ENCODE measurements at regions not wholly inside any gene's neighbourhood (a gene's known extent, or its start where the extent isn't known, plus 50 kb on each side); places are given as distances from the start of the nearest gene placed in this dataset.

DNA sequence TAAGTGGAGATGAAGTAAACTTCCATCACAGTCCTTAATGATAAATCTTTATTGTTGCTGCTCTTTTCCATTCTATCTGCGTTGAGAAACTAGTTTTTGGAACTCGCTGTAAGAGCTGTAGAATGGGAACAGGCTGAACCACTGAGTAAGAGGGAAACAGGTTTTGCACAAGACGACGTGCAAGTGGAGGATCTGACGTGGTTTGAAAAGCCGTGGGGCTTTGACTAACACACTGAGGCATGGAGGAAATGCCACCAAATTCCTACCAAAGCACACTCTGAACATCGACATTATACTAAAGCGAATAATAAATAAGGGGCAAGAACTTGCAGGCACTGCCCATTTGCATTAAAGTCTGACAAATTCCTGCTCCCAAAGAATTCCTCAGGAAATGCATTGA lies 160.6 kb downstream of the KLF6 start:
- no peak for DNase-seq

- no peak for DNase-seq
These were observed 161.3 kb downstream of the KLF6 start for GRCh38 chr10:3623746-3624145.

GRCh38 chr10:3622845-3623621 lies 162.0 kb downstream of the KLF6 start:
- DNase-seq, result no peak

- no peak for DNase-seq
These were observed 162.6 kb downstream of the KLF6 start for GRCh38 chr10:3622427-3622826.

DNA sequence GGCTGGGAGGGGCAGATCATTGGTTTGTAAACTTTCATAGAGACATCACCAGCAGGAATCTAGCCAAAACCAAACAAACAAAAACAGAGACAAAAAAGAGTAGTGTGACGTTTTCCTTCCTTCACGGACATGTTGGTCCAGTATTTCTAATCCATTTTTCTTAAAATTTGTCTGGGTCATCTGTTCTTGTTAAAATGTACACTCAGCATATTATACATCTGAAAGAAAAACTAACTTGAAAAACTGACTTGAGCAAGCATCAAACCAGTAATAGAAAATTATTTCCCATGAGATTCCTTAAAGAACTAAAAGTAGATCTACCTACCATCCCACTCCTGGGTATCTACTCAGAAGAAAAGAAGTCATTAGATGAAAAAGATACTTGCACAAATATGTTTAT lies 164.2 kb downstream of the KLF6 start:
- DNase-seq, result no peak

GRCh38 chr10:3619241-3619640 lies 165.8 kb downstream of the KLF6 start:
- peak; percentile 30 to 87 (median 51) for DNase-seq

DNA sequence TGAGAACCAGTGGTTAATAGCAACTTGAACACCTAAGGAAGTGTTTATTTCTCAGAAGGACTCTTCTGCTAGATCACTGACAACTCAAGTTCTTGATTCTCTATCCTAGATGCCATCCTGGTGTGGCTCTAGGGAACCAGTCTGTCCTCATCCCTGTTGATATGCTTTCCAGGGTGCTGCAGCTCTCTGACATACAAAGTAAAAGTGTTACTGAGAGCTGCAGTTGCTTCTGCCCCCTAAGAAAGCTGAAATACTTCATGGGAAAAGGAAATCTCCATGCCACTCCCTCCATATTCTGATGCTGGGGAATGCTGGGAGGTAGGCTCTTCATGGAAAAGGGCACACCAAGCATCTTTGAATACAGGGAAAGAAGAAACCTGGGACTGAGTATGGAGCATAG lies 168.1 kb downstream of the KLF6 start:
- DNase-seq, result no peak

- no peak for DNase-seq
These were observed 171.7 kb downstream of the KLF6 start for GRCh38 chr10:3613318-3613717.

- DNase-seq, result no peak
These were observed 172.6 kb downstream of the KLF6 start for GRCh38 chr10:3612183-3613001.

- DNase-seq, result no peak
These were observed 178.7 kb downstream of the KLF6 start for GRCh38 chr10:3606309-3606708.

GRCh38 chr10:3605882-3606281 lies 179.1 kb downstream of the KLF6 start:
- DNase-seq, result no peak

DNA sequence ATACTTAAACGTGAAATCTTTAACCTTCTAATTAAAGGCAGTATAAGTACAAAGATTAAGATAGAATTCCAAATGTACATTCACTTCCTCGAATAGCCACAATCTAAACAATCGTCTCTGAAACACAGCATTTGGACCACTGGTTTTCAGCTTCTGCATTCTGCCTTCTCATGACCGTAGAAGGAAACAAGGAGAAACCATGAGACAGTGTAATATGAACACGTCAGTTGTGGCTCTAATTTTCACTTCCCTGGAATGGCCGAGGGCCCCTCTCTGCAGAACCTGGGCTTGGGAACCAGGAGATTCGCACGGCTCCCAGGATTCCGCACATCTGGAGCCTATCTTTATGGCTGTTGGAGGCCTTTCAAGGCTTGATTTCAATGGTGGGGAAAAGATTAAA lies 189.3 kb downstream of the KLF6 start:
- DNase-seq, result no peak

DNA sequence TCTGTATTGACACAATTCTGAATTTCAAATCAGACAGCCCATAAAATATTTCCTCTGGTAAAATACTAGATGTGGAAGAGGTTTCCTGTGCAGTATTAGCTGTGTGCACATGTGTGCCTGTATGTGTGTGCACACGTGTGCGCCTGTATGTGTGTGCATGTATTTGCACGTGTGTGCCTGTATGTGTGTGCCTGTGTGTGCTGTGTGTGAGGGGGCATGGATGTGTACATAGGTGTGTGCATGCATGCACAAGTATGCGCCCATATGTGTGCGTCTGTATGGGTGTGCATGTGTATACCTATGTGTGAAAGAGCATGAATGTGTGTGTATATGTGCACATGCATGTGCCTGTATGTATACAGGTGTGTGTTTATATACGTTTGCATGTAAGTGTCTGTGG lies 191.4 kb downstream of the KLF6 start:
- DNase-seq, result no peak

DNA sequence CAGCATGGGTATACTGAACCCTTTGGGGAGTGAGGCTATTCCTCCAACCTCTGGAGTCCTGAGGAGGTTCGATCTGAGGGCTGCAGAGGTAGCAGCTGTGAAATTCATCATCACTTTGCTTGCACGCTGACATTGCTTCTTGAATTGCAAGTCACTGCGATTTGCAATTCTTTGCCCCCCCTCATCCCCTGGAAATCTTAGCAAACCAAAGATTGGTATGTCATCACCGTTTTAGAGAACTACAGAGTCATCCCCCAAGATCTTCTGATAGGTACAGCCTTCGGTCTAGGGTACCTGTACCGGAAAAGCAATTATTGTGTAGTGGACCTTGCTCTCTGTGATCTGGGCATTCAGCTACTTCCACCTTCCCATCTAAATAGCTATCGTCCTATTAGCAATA lies 192.6 kb downstream of the KLF6 start:
- no peak for DNase-seq

DNA sequence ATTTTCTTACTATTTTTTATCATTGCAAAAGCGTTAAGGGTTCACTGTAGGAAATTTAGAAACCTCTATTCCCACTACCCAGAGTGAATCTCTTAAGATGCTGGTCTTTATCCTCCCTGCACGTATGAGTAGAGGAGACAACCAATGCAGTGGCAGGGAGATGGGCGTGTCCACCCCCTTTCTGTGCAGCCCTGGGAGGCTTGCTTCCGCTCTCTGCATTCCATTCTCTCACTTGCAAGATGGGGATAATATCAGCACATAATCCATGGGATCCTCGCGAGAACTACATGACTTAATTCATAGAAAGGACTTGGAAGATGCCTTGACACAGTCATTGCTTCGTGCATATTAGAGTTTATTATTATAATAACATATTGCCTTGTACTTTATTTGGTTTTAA lies 196.2 kb downstream of the KLF6 start:
- no peak for DNase-seq

GRCh38 chr10:3588346-3588745 lies 196.7 kb downstream of the KLF6 start:
- DNase-seq, result no peak

GRCh38 chr10:3584926-3585784 lies 199.9 kb downstream of the KLF6 start:
- DNase-seq, result no peak

- no peak for DNase-seq
These were observed 204.4 kb downstream of the KLF6 start for GRCh38 chr10:3580565-3580964.

GRCh38 chr10:3579845-3580244 lies 205.2 kb downstream of the KLF6 start:
- DNase-seq, result no peak

DNA sequence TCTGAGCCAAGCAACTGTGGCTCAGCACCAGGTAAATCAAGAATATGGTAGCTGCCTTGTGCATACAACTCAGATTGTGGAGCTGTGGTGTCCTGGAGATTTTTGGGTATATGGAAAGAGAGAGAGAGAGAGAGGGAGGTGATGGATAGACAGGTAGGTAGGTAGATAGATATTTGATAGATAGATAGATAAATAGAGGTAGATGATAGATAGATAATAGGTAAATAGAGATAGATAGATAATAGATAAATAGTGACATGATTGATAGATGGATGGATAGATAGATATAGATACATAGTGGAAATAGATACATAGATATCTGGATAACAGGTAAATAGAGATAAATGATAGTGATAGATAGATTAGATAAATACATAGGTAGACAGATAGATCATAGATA lies 206.3 kb downstream of the KLF6 start:
- no peak for DNase-seq

- no peak for DNase-seq
These were observed 206.8 kb downstream of the KLF6 start for GRCh38 chr10:3578159-3578558.

- peak in 1 of 3 experiments; percentile 38 for DNase-seq
These were observed 210.6 kb downstream of the KLF6 start for GRCh38 chr10:3574451-3574850.

- no peak for DNase-seq
These were observed 211.5 kb downstream of the KLF6 start for GRCh38 chr10:3573498-3573897.
